HG03280 (cell line): ENCODE measurements at regions not wholly inside any gene's neighbourhood (a gene's known extent, or its start where the extent isn't known, plus 50 kb on each side); places are given as distances from the start of the nearest gene placed in this dataset.
A peak's percentile ranks its signal among the peaks of the same experiment; 100 is the strongest.
"Not testable (repeated sequence)": the region's sequence is repeated elsewhere in the genome, so short reads cannot be mapped to it uniquely, and the experiment has no call there.

Experiments used
- ATAC-seq: cut with Tn5 transposase; IDR thresholded peaks from one replicate; pipeline ENCODE4 v1.9.1; 2021; ENCODE audit warnings: mild to moderate bottlenecking, moderate library complexity; ENCODE audit not compliant: unreplicated experiment

DNA sequence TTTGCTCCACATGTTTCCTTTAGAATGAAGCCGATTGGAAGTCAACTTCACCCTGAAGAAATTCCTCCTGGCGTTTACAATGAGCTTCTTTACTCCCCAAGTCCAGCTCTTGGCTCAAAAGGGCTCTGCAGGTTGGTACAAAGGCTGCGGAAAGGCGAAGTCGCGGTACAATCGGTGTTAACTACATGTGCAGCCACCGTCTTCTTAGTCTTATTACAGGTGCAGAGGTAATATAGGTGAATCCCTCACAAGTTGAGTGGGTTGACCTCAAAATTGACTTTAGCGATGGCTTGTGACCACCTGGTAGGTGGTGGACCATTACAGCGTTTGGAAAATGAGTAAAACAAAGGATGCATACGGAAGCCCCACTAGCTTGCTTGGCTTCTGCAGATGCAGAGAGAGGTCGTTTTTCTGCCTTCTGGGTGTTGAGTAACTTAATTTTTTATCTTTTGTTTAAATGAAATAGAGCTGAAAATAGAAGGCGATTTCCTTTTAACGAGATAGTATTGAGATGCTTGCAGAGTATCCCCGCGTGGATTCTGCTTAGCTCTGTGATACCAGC, 98.0 kb downstream of the TRIM27 start:
- no peak for ATAC-seq

DNA sequence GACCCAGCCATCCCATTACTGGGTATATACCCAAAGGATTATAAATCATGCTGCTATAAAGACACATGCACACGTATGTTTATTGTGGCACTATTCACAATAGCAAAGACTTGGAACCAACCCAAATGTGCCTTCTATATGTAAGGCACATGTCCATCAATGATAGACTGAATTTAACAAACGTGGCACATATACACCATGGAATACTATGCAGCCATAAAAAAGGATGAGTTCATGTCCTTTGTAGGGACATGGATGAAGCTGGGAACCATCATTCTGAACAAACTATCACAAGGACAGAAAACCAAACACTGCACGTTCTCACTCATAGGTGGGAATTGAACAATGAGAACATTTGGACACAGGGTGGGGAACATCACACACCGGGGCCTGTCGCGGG, 92.1 kb downstream of the TRIM27 start:
- ATAC-seq, result not testable (repeated sequence)

DNA sequence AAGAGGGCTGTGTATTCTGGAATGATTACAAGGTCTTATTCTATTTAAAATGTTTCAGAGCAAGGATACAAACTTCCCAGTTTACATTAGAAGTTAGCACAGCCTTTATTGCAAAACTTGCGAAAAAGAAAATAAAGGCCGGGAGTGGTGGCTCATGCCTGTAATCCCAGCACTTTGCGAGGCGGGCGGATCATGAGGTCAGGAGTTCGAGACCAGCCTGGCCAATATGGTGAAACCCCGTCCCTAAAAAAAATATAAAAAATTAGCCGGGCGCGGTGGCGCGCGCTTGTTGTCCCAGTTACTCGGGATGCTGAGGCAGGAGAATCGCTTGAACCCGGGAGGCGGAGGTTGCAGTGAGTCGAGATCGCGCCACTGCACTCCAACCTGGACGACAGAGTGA, 87.1 kb downstream of the TRIM27 start:
- ATAC-seq, result not testable (repeated sequence)

DNA sequence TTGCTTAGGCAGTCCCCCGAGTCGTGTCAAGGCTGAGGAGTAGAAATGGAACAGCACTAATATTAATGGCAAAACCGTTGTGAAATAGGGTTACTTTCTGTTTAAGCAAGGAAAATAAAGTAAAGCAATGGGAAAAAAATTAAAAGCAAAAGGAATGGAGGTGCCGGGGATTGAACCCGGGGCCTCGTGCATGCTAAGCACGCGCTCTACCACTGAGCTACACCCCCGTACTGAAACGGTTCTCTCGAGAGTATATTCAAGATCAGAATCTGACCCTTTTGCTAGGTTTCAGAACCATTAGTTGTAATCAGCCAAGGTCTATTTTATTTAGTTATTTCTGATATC, 85.5 kb downstream of the TRIM27 start:
- ATAC-seq, result peak; percentile 70

DNA sequence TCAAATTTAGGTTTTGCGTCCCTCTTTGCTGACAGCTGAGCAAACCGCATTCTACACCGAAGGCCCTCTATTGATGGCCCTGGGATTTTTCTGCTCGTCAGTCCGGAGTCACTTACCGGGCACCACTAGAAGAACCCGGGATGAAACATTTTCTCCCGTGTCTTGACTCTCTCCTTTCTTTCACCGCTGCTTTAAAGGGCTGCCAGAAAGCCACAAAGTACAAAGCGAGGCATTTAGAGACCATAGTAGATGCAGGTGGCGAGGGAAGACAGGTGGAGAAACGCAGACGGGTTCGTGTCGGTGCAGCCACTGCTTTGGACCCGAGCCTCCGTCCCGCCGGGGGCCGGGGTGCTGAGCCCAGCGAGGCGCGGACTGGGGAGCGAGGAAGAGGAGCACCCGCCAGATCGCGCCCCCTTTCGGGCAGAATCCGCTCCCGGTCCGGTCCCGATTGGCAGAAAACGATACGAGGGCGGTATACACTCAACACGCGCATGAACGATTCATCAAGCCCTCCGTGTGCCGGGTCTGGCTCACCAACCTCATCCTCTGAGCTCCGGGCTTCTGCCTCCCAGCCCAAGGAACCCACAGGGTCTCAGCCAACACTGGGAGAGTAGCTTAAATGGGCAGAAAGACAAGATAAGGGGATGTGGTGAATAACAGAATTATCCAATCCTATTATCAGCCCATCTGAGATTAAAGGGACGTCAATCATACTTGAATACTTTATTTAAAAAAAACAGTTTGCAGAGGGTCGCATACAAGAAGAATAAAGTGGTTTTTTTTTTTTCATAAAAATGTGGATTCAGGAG, 84.9 kb downstream of the TRIM27 start:
- peak; percentile 62 for ATAC-seq

DNA sequence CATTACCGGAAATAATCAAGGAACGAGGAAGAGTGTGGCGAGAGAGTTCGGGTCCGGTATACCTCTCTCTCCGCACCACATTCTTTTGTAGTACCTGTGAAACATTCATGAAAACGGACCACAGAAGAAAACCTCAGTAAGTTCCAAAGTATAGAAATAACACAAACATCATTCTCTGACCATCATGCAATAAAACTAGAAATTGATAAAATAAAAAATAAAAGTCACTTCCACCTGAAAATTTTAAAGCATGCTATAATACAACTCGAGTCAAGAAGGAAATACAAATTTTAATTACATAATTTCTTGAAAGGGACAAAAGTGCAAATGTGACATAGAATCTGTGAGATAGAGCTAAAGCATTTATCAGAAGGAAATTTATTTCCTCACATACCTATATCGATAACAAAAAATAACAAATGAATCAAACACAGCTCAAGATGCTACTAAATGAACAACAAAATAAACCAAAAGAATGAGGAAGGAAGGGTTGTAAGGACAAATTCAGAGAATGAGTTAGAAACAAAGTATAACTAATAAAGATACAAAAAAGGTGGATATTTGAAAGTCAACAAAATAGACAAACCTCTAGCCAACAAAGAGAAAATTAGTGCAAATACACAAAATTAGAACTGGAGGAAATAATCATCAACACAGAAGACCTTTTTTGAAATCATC, 84.2 kb downstream of the TRIM27 start:
- ATAC-seq, result no peak

DNA sequence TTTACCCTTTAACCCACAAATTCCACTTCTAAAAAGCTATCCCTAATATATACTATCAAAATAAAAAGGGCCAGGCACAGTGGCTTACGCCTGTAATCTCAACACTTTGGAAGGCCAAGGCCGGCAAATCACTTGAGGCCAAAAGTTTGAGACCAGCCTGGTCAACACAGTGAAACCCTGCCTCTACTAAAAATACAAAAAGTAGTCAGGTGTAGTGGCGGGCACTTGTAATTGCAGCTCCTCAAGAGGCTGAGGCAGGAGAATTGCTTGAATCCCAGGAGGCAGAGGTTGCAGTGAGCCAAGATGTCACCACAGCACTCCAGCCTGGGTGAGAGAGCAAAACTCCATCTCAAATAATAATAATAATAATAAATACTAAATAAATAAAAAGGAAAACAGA, 82.5 kb downstream of the TRIM27 start:
- no peak for ATAC-seq

DNA sequence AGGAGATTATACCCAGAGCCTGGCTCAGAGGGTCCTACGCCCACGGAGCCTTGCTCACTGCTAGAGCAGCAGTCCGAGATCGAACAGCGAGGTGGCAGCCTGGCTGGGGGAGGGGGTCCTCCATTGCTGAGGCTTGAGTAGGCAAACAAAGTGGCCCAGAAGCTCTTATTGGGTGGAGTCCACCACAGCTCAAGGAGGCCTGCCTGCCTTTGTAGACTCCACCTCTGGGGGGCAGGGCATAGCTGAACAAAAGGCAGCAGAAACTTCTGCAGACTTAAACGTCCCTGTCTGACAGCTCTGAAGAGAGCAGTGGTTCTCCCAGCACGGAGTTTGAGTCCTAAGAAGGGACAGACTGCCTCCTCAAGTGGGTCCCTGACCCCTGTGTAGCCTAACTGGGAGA, 75.0 kb downstream of the TRIM27 start:
- not testable (repeated sequence) for ATAC-seq
